ENCODE measurements at regions not wholly inside any gene's neighbourhood (a gene's known extent, or its start where the extent isn't known, plus 50 kb on each side); places are given as distances from the start of the nearest gene placed in this dataset.

DNA sequence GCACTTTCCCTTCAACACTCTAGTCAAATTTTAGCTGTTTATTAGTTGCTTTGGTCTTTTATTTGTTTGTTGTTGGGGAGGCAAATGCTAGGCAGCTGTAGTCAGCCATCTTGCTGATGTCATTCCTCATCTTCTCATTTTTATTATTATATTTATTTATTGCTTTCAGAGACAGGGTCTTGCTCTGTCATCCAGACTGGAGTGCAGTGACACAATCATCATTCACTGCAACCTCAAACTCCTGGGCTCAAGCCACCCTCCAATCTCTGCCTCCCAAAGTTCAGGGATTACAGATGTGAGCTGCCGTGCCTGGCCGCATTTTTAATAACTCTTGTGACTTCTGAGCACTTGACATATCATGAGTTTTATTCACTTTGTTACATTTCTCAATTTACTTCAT, 441.4 kb downstream of the DIPK2A start:
- no peak for ATAC-seq
- Histone ChIP-seq H3K4me3 (no peak overlapping the region), H3K27me3 (ENCODE audit: insufficient read depth in 3 of 3, low read length in 2 of 3) (no peaks in the 10 kb centered on the region), H3K36me3 (ENCODE audit: insufficient read depth in 1 of 2, low read depth in 1 of 2) (no peaks in the 10 kb centered on the region), H3K9me3 (no peaks in the 10 kb centered on the region), H3K27ac (no peak overlapping the region), H3K4me1 (no peaks in the 10 kb centered on the region)
- TF ChIP-seq CTCF (IDR thresholded peaks at IDR 0.05) = no peak
- 74 to 83% (median 78%) methylated on average over 2 of the region's 2 CpGs for WGBS, 3 donors
- DNase-seq = no peak
- intact Hi-C loops (cut with DNase I) = no loop called here

DNA sequence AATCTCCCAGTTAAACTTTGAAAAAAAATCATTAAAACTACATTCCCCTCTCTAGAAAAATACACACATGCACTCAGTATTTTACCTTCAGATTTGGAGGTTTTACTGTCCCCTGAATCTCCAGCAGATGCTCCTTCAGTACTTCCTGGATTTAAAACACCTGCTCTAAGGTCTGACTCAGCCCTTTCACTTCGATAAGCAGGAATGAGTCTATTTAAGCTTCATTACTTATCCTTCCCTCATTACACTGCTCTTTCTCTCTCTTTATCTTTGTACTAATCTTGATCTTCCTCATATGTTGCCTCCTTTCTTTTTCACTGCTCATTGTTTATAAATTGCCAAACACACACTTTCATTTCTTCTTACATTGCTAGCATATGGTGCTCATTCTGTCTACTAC, 443.9 kb downstream of the DIPK2A start:
- no peaks in the 10 kb centered on the region for H3K36me3 ChIP-seq (ENCODE audit: insufficient read depth in 1 of 2, low read depth in 1 of 2)
- no peak overlapping the region for H3K4me3 ChIP-seq
- no peaks in the 10 kb centered on the region for H3K4me1 ChIP-seq
- no peak overlapping the region for H3K27ac ChIP-seq
- H3K9me3 ChIP-seq = no peaks in the 10 kb centered on the region
- H3K27me3 ChIP-seq (ENCODE audit: insufficient read depth in 3 of 3, low read length in 2 of 3) = no peaks in the 10 kb centered on the region
- WGBS, 3 donors = 0 to 69% (median 43%) methylated on average over 1 of the region's 1 CpG
- intact Hi-C loops (cut with DNase I) = no loop called here
- ATAC-seq = no peak
- no peak for DNase-seq
- TF ChIP-seq CTCF (IDR thresholded peaks at IDR 0.05) = no peak

- ATAC-seq = no peak
- TF ChIP-seq CTCF (IDR thresholded peaks at IDR 0.05) = no peak
Measured at GRCh38 chr3:144424606-144425005, 453.0 kb downstream of the DIPK2A start.

DNA sequence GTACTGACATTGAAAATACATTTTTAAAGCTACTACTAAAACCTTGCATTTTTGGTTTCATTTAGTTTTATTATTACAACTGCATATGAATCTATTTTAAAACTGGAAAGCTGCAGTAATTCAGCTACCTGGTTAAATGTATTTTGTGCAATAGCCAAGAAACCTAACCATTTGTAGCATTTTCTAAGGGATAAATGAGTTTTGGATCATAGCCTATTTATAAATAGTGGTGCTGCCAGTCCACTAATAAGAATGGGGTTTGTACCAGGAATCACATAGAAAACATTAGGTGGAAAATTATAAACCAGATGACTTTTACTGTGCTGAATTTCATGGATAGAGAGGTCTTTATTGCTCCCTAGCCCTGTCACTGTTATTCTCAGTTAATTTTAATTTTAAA, 454.7 kb downstream of the DIPK2A start:
- intact Hi-C loops (cut with DNase I) = no loop called here
- DNase-seq (no peak), ATAC-seq (no peak)
- H3K4me1 ChIP-seq = no peaks in the 10 kb centered on the region
- H3K36me3 ChIP-seq (ENCODE audit: insufficient read depth in 1 of 2, low read depth in 1 of 2) = no peaks in the 10 kb centered on the region
- H3K27ac ChIP-seq = no peak overlapping the region
- H3K27me3 ChIP-seq (ENCODE audit: insufficient read depth in 3 of 3, low read length in 2 of 3) = no peaks in the 10 kb centered on the region
- H3K4me3 ChIP-seq = no peak overlapping the region
- no peaks in the 10 kb centered on the region for H3K9me3 ChIP-seq
- no peak for TF ChIP-seq CTCF (IDR thresholded peaks at IDR 0.05)

More at GRCh38 chr3:144424606-144425005, 453.0 kb downstream of the DIPK2A start:
- 80 to 94% (median 82%) methylated on average over 4 of the region's 4 CpGs for WGBS, 3 donors
- Histone ChIP-seq H3K9me3 (no peaks in the 10 kb centered on the region), H3K27ac (no peak overlapping the region), H3K36me3 (ENCODE audit: insufficient read depth in 1 of 2, low read depth in 1 of 2) (no peaks in the 10 kb centered on the region), H3K27me3 (ENCODE audit: insufficient read depth in 3 of 3, low read length in 2 of 3) (no peaks in the 10 kb centered on the region), H3K4me3 (no peak overlapping the region), H3K4me1 (no peaks in the 10 kb centered on the region)
- DNase-seq = no peak
- intact Hi-C loops (cut with DNase I) = no loop called here

- no peak for ATAC-seq
- TF ChIP-seq CTCF (IDR thresholded peaks at IDR 0.05) = no peak
- intact Hi-C loops (cut with DNase I) = no loop called here
- 88 to 96% (median 89%) methylated on average over 4 of the region's 4 CpGs for WGBS, 3 donors
- Histone ChIP-seq H3K27me3 (ENCODE audit: insufficient read depth in 3 of 3, low read length in 2 of 3) (no peaks in the 10 kb centered on the region), H3K9me3 (no peaks in the 10 kb centered on the region), H3K4me1 (no peaks in the 10 kb centered on the region), H3K27ac (no peak overlapping the region), H3K36me3 (ENCODE audit: insufficient read depth in 1 of 2, low read depth in 1 of 2) (no peaks in the 10 kb centered on the region), H3K4me3 (no peak overlapping the region)
- no peak for DNase-seq
Measured at GRCh38 chr3:144426967-144427366, 455.3 kb downstream of the DIPK2A start.
